Motor neuron (in vitro differentiated cells): ENCODE measurements at regions not wholly inside any gene's neighbourhood (a gene's known extent, or its start where the extent isn't known, plus 50 kb on each side); places are given as distances from the start of the nearest gene placed in this dataset.
"Not testable (repeated sequence)": the region's sequence is repeated elsewhere in the genome, so short reads cannot be mapped to it uniquely, and the experiment has no call there.

Experiments used
- ATAC-seq, 8 experiments: fragments of 200-7000 bp; cut with Tn5 transposase; replicated peaks in 6 of 8; 2 replicates each; pipeline ENCODE4 v1.8.0; 2021; ENCODE audit warnings: mild to moderate bottlenecking in 8 of 8, moderate library complexity in 8 of 8
- H3K27ac ChIP-seq, 2 donors: fragments of 250-450 bp; sonication (Bioruptor Pico); 2 replicates each; pipeline ENCODE4 v1.9.0; 2021; ENCODE audit warnings: antibody characterized with exemption in 2 of 2, mild to moderate bottlenecking in 2 of 2, moderate library complexity in 1 of 2
- H3K4me1 ChIP-seq, 2 donors: fragments of 250-450 bp; sonication (Bioruptor Pico); replicated peaks in 1 of 2; 2 replicates each; pipeline ENCODE4 v1.6.1; 2021; ENCODE audit warnings: antibody characterized with exemption in 2 of 2, mild to moderate bottlenecking in 2 of 2, moderate library complexity in 1 of 2
- H3K4me3 ChIP-seq, 5 donors: fragments of 250-450 bp; sonication (Bioruptor Pico); 2 replicates each; pipeline ENCODE4 v1.9.0; 2021; ENCODE audit warnings: antibody characterized with exemption in 5 of 5, mild to moderate bottlenecking in 5 of 5, moderate library complexity in 4 of 5
- WGBS, 10 experiments: fragments of 450-650 bp; shearing (Covaris generic); methylation state at CpG; one replicate each; pipeline ENCODE4 v1.0.0; 2022; 5-methylcytosine and 5-hydroxymethylcytosine counted together
- in situ Hi-C, 9 experiments: fragments of 400-800 bp; cut with MboI; loops; one replicate each; pipeline ENCODE4 v1.15.0; 2021; ENCODE audit warnings: low sequenced_read_pairs in 9 of 9, low pct_unique_long_range_greater_than_20kb in 2 of 9; ENCODE audit not compliant: unreplicated experiment in 9 of 9

GRCh38 chrX:109782994-109783700 is 50.1 kb upstream of the ACSL4 start:
- Histone ChIP-seq H3K27ac (no peak overlapping the region), H3K4me1 (no peaks in the 10 kb centered on the region), H3K4me3 (no peak overlapping the region)
- no peak for ATAC-seq
- WGBS, 10 experiments = 46 to 100% (median 73%) methylated on average over 1 to 4 of the region's 6 CpGs; no CpG with 5 or more reads in 3 of the 10 experiments
- in situ Hi-C loops = no loop called here

GRCh38 chrX:109783701-109784079 is 50.6 kb upstream of the ACSL4 start:
- no peak overlapping the region for H3K4me3 ChIP-seq
- no peaks in the 10 kb centered on the region for H3K4me1 ChIP-seq
- 0 to 100% (median 46%) methylated on average over 1 to 5 of the region's 5 CpGs; no CpG with 5 or more reads in 4 of the 10 experiments for WGBS, 10 experiments
- no peak for ATAC-seq
- in situ Hi-C loops = no loop called here
- no peak overlapping the region for H3K27ac ChIP-seq

GRCh38 chrX:109785053-109785452 is 52.0 kb upstream of the ACSL4 start:
- no peak overlapping the region for H3K4me3 ChIP-seq
- ATAC-seq = no peak
- 15 to 100% (median 97%) methylated on average over 1 to 4 of the region's 4 CpGs; no CpG with 5 or more reads in 5 of the 10 experiments for WGBS, 10 experiments
- H3K4me1 ChIP-seq = no peaks in the 10 kb centered on the region
- in situ Hi-C loops = no loop called here
- no peak overlapping the region for H3K27ac ChIP-seq

GRCh38 chrX:109790511-109790910 is 57.5 kb upstream of the ACSL4 start:
- 67 to 100% methylated on average over 1 to 4 of the region's 7 CpGs; no CpG with 5 or more reads in 8 of the 10 experiments for WGBS, 10 experiments
- ATAC-seq, in situ Hi-C loops: not testable (repeated sequence)

GRCh38 chrX:109793191-109793590 is 60.1 kb upstream of the ACSL4 start:
- no peak for ATAC-seq
- in situ Hi-C loops = no loop called here
- Histone ChIP-seq H3K4me3 (no peak overlapping the region), H3K27ac (no peak overlapping the region), H3K4me1 (no peaks in the 10 kb centered on the region)
- WGBS, 10 experiments = 8 to 100% (median 52%) methylated on average over 1 to 2 of the region's 2 CpGs; no CpG with 5 or more reads in 6 of the 10 experiments

More at GRCh38 chrX:109790511-109790910, 57.5 kb upstream of the ACSL4 start:
- not testable (repeated sequence) for H3K4me1 ChIP-seq, H3K4me3 ChIP-seq, H3K27ac ChIP-seq

- whole genome bisulfite sequencing, 10 experiments = 38 to 100% (median 84%) methylated on average over 1 to 4 of the region's 4 CpGs; no CpG with 5 or more reads in 4 of the 10 experiments
- H3K4me3 ChIP-seq = no peak overlapping the region
- no peaks in the 10 kb centered on the region for H3K4me1 ChIP-seq
- in situ Hi-C loops = no loop called here
- H3K27ac ChIP-seq = no peak overlapping the region
- no peak for ATAC-seq
These were observed 62.6 kb upstream of the ACSL4 start for GRCh38 chrX:109795682-109796081.

GRCh38 chrX:109797311-109797975 is 64.4 kb upstream of the ACSL4 start:
- H3K4me3 ChIP-seq = no peak overlapping the region
- H3K4me1 ChIP-seq = no peaks in the 10 kb centered on the region
- H3K27ac ChIP-seq = no peak overlapping the region
- in situ Hi-C loops = no loop called here
- no peak for ATAC-seq
- 0 to 33% methylated on average over 1 of the region's 1 CpG; no CpG with 5 or more reads in 8 of the 10 experiments for whole genome bisulfite sequencing, 10 experiments

GRCh38 chrX:109812236-109812635 is 79.2 kb upstream of the ACSL4 start:
- WGBS, 10 experiments = 33 to 80% (median 47%) methylated on average over 1 to 5 of the region's 6 CpGs; no CpG with 5 or more reads in 6 of the 10 experiments
- no peak for ATAC-seq
- in situ Hi-C loops = no loop called here
- Histone ChIP-seq H3K4me3 (no peak overlapping the region), H3K4me1 (no peaks in the 10 kb centered on the region), H3K27ac (no peak overlapping the region)

- no peak for ATAC-seq
- in situ Hi-C loops = no loop called here
- Histone ChIP-seq H3K27ac (no peak overlapping the region), H3K4me3 (no peak overlapping the region), H3K4me1 (no peaks in the 10 kb centered on the region)
These were observed 80.2 kb upstream of the ACSL4 start for GRCh38 chrX:109813236-109813635.

- no peak overlapping the region for H3K27ac ChIP-seq
- 0 to 39% (median 5%) methylated on average over 1 to 4 of the region's 4 CpGs; no CpG with 5 or more reads in 6 of the 10 experiments for WGBS, 10 experiments
- ATAC-seq = peak in 2 of 8 experiments; percentile 41 to 46
- H3K4me3 ChIP-seq = no peak overlapping the region
- H3K4me1 ChIP-seq = no peaks in the 10 kb centered on the region
- in situ Hi-C loops = no loop called here
These were observed 85.9 kb upstream of the ACSL4 start for GRCh38 chrX:109818976-109819375.

- H3K27ac ChIP-seq = no peak overlapping the region
- no peaks in the 10 kb centered on the region for H3K4me1 ChIP-seq
- H3K4me3 ChIP-seq = no peak overlapping the region
- no peak for ATAC-seq
- 21 to 41% (median 40%) methylated on average over 2 to 4 of the region's 4 CpGs; no CpG with 5 or more reads in 7 of the 10 experiments for WGBS, 10 experiments
- in situ Hi-C loops = no loop called here
These were observed 89.8 kb upstream of the ACSL4 start for GRCh38 chrX:109822861-109823260.

GRCh38 chrX:109826954-109827708 is 94.1 kb upstream of the ACSL4 start:
- no peak overlapping the region for H3K27ac ChIP-seq
- H3K4me1 ChIP-seq = no peaks in the 10 kb centered on the region
- peak in 4 of 8 experiments; percentile 21 to 96 (median 94) for ATAC-seq
- 20 to 60% methylated on average over 1 of the region's 1 CpG; no CpG with 5 or more reads in 8 of the 10 experiments for WGBS, 10 experiments
- H3K4me3 ChIP-seq = no peak overlapping the region
- in situ Hi-C loops = loop anchor here in 1 of 9 experiments (25.0 kb wide), 1 partner anchor 90 kb away; the partner anchor contains the start of gene ACSL4

- WGBS, 10 experiments = 0 to 46% methylated on average over 1 to 2 of the region's 4 CpGs; no CpG with 5 or more reads in 8 of the 10 experiments
- no peak overlapping the region for H3K27ac ChIP-seq
These were observed 94.7 kb upstream of the ACSL4 start for GRCh38 chrX:109827772-109828171.

More at GRCh38 chrX:109827772-109828171, 94.7 kb upstream of the ACSL4 start:
- in situ Hi-C loops = loop anchor here in 1 of 9 experiments (25.0 kb wide), 1 partner anchor 90 kb away; the partner anchor contains the start of gene ACSL4
- H3K4me3 ChIP-seq = no peak overlapping the region
- ATAC-seq = no peak
- no peaks in the 10 kb centered on the region for H3K4me1 ChIP-seq
